GM19467 (cell line): ENCODE measurements at regions not wholly inside any gene's neighbourhood (a gene's known extent, or its start where the extent isn't known, plus 50 kb on each side); places are given as distances from the start of the nearest gene placed in this dataset.

Source experiments
- ATAC-seq: cut with Tn5 transposase; IDR thresholded peaks from one replicate; pipeline ENCODE4 v1.9.1; 2021; ENCODE audit warnings: mild to moderate bottlenecking, moderate library complexity; ENCODE audit not compliant: unreplicated experiment

- ATAC-seq = no peak
Measured at GRCh38 chr9:99326112-99326916, 104.2 kb downstream of the SEC61B start.

- no peak for ATAC-seq
Measured at GRCh38 chr9:99326917-99327189, 104.8 kb downstream of the SEC61B start.

- ATAC-seq = no peak
Measured at GRCh38 chr9:99327667-99328066, 105.6 kb downstream of the SEC61B start.

GRCh38 chr9:99335280-99335679, 113.2 kb downstream of the SEC61B start:
- no peak for ATAC-seq

GRCh38 chr9:99336005-99336404, 113.9 kb downstream of the SEC61B start:
- no peak for ATAC-seq

- ATAC-seq = no peak
Measured at GRCh38 chr9:99336531-99336930, 114.4 kb downstream of the SEC61B start.

- no peak for ATAC-seq
Measured at GRCh38 chr9:99340281-99340680, 118.2 kb downstream of the SEC61B start.

GRCh38 chr9:99341686-99342085, 119.6 kb downstream of the SEC61B start:
- ATAC-seq = no peak

GRCh38 chr9:99345451-99345850, 123.4 kb downstream of the SEC61B start:
- no peak for ATAC-seq

GRCh38 chr9:99345942-99346341, 123.9 kb downstream of the SEC61B start:
- ATAC-seq = no peak

GRCh38 chr9:99347568-99347967, 125.5 kb downstream of the SEC61B start:
- ATAC-seq = no peak

GRCh38 chr9:99348289-99348688, 126.2 kb downstream of the SEC61B start:
- ATAC-seq = no peak

- ATAC-seq = no peak
Measured at GRCh38 chr9:99349870-99350269, 127.8 kb downstream of the SEC61B start.

- no peak for ATAC-seq
Measured at GRCh38 chr9:99350461-99350860, 128.4 kb downstream of the SEC61B start.

- ATAC-seq = no peak
Measured at GRCh38 chr9:99351647-99352046, 129.6 kb downstream of the SEC61B start.

- ATAC-seq = no peak
Measured at GRCh38 chr9:99352826-99353225, 130.7 kb downstream of the SEC61B start.

GRCh38 chr9:99353408-99353807, 131.3 kb downstream of the SEC61B start:
- ATAC-seq = no peak

GRCh38 chr9:99354104-99354503, 132.0 kb downstream of the SEC61B start:
- no peak for ATAC-seq

GRCh38 chr9:99356512-99356971, 134.5 kb downstream of the SEC61B start:
- ATAC-seq = no peak

GRCh38 chr9:99357575-99357974, 135.5 kb downstream of the SEC61B start:
- ATAC-seq = no peak

GRCh38 chr9:99358668-99359067, 136.6 kb downstream of the SEC61B start:
- ATAC-seq = no peak

- ATAC-seq = no peak
Measured at GRCh38 chr9:99359336-99359735, 137.3 kb downstream of the SEC61B start.

- no peak for ATAC-seq
Measured at GRCh38 chr9:99360026-99360425, 137.9 kb downstream of the SEC61B start.
